H1 (cell line): ENCODE measurements at regions not wholly inside any gene's neighbourhood (a gene's known extent, or its start where the extent isn't known, plus 50 kb on each side); places are given as distances from the start of the nearest gene placed in this dataset.

ENCODE experiments used
- CTCF ChIA-PET: fragments of 300-600 bp; sonication (Branson Sonifier 250); formaldehyde crosslinking; loops from one replicate; lab custom pipeline; 2021; ENCODE audit not compliant: partially characterized antibody; lab: Charles Lee
- POLR2A ChIA-PET: fragments of 300-600 bp; sonication (Branson Sonifier 250); formaldehyde crosslinking; loops from one replicate; lab custom pipeline; 2021; ENCODE audit warnings: inconsistent platforms; ENCODE audit not compliant: partially characterized antibody; lab: Charles Lee
- DNase-seq, 2 experiments: peaks; one replicate each; pipeline versions ENCODE4 v3.0.0 to v3.0.0-alpha.2; 2010 to 2022; ENCODE audit warnings: low spot score in 2 of 2, low read depth in 1 of 2, mixed read lengths in 1 of 2
- FAIRE-seq: peaks from 2 replicates; lab custom pipeline; 2011; peaks lifted over from hg19 to GRCh38; lab: Jason Lieb, UNC
- H2AFZ ChIP-seq: 2 replicates; pipeline ENCODE4 v1.8.1; 2012; ENCODE audit warnings: low read length, inconsistent platforms
- H2AK5ac ChIP-seq: 2 replicates; pipeline ENCODE4 v1.6.1; 2013; ENCODE audit warnings: low read depth, low read length
- H2BK120ac ChIP-seq: replicated peaks from 2 replicates; pipeline ENCODE3; 2013; ENCODE audit warnings: low read depth, low read length, inconsistent platforms
- H2BK12ac ChIP-seq: 2 replicates; pipeline ENCODE4 v1.6.1; 2013; ENCODE audit warnings: low read depth, low read length
- H2BK15ac ChIP-seq: 2 replicates; pipeline ENCODE4 v1.6.1; 2013; ENCODE audit warnings: low read length
- H2BK20ac ChIP-seq: 2 replicates; pipeline ENCODE4 v1.6.1; 2013; ENCODE audit warnings: low read length
- H2BK5ac ChIP-seq: 2 replicates; pipeline ENCODE4 v1.6.1; 2013; ENCODE audit warnings: low read depth, low read length
- H3K14ac ChIP-seq: 2 replicates; pipeline ENCODE4 v1.6.1; 2013; ENCODE audit warnings: inconsistent platforms; ENCODE audit not compliant: insufficient read length
- H3K18ac ChIP-seq: 2 replicates; pipeline ENCODE4 v1.6.1; 2013; ENCODE audit warnings: low read length; ENCODE audit errors: extremely low read depth
- H3K23ac ChIP-seq: 2 replicates; pipeline ENCODE4 v1.6.1; 2013; ENCODE audit warnings: inconsistent platforms; ENCODE audit not compliant: insufficient read length
- H3K23me2 ChIP-seq: 2 replicates; pipeline ENCODE4 v1.6.1; 2013; ENCODE audit warnings: low read depth, low read length
- H3K27ac ChIP-seq: 2 replicates; pipeline ENCODE4 v1.6.1; 2011; ENCODE audit warnings: low read depth, low read length, inconsistent platforms
- H3K27me3 ChIP-seq, 4 experiments: replicated peaks in 1 of 4; 1 replicate in 1 of 4; 2 replicates in 3 of 4; pipeline versions ENCODE4 v1.6.1 to v1.8.1; 2011 to 2013; ENCODE audit warnings: low read length in 3 of 4, mild to moderate bottlenecking in 3 of 4, inconsistent platforms in 2 of 4, mixed read lengths in 2 of 4, moderate library complexity in 1 of 4; ENCODE audit not compliant: control insufficient read depth in 3 of 4, insufficient read depth in 3 of 4; ENCODE audit errors: extremely low read depth in 1 of 4
- H3K36me3 ChIP-seq, 4 experiments: 2 replicates each; pipeline versions ENCODE4 v1.6.1 to v1.8.1; 2011 to 2013; ENCODE audit warnings: mild to moderate bottlenecking in 4 of 4, low read length in 3 of 4, moderate library complexity in 2 of 4, control low read depth in 1 of 4, inconsistent platforms in 1 of 4; ENCODE audit not compliant: insufficient read depth in 4 of 4, control insufficient read depth in 2 of 4
- H3K4ac ChIP-seq: replicated peaks from 2 replicates; pipeline ENCODE3; 2013; ENCODE audit warnings: low read length, low read depth, mixed read lengths, inconsistent platforms; ENCODE audit not compliant: insufficient read length
- H3K4me1 ChIP-seq, 4 experiments: replicated peaks in 1 of 4; 1 replicate in 1 of 4; 2 replicates in 3 of 4; pipeline versions ENCODE4 v1.6.1 to v1.8.1; 2011 to 2013; ENCODE audit warnings: low read length in 3 of 4, inconsistent platforms in 2 of 4, mixed read lengths in 1 of 4; ENCODE audit not compliant: insufficient read depth in 4 of 4, control insufficient read depth in 3 of 4
- H3K4me2 ChIP-seq, 2 experiments: 2 replicates each; pipeline versions ENCODE4 v1.6.1 to v1.8.1; 2011 to 2013; ENCODE audit warnings: low read depth in 2 of 2, low read length in 2 of 2, control low read depth in 1 of 2, inconsistent platforms in 1 of 2, mild to moderate bottlenecking in 1 of 2; ENCODE audit not compliant: insufficient read depth in 1 of 2
- H3K4me3 ChIP-seq, 4 experiments: fragments of 200-600, 300-600 bp in 1 of 4; sonication (generic), shearing (Covaris generic), sonication (Bioruptor Twin) in 1 of 4; 2 replicates each; pipeline versions ENCODE4 v1.5.1 to v1.8.1; 2011 to 2016; ENCODE audit warnings: low read length in 4 of 4, low read depth in 3 of 4, control low read depth in 2 of 4, inconsistent platforms in 2 of 4, mild to moderate bottlenecking in 2 of 4, mixed read lengths in 1 of 4, moderate library complexity in 1 of 4; ENCODE audit not compliant: insufficient read depth in 2 of 4; ENCODE audit errors: extremely low read depth in 1 of 4
- H3K56ac ChIP-seq: replicated peaks from 2 replicates; pipeline ENCODE3; 2013; ENCODE audit warnings: low read depth, mild to moderate bottlenecking, mixed read lengths, low read length, inconsistent platforms; ENCODE audit not compliant: insufficient read length
- H3K79me1 ChIP-seq: 2 replicates; pipeline ENCODE4 v1.6.1; 2013; ENCODE audit warnings: low read depth, low read length, control low read depth
- H3K79me2 ChIP-seq, 2 experiments: 2 replicates each; pipeline versions ENCODE4 v1.6.1 to v1.8.1; 2012 to 2013; ENCODE audit warnings: low read length in 2 of 2, mild to moderate bottlenecking in 2 of 2, inconsistent platforms in 1 of 2; ENCODE audit not compliant: insufficient read depth in 2 of 2, control insufficient read depth in 1 of 2
- H3K9ac ChIP-seq, 4 experiments: replicated peaks in 1 of 4; 1 replicate in 1 of 4; 2 replicates in 3 of 4; pipeline versions ENCODE4 v1.6.1 to v1.8.1; 2011 to 2013; ENCODE audit warnings: low read depth in 3 of 4, low read length in 3 of 4, control low read depth in 2 of 4, mild to moderate bottlenecking in 2 of 4, moderate library complexity in 2 of 4, inconsistent platforms in 1 of 4; ENCODE audit errors: extremely low read depth in 1 of 4
- H3K9me3 ChIP-seq, 2 experiments: 2 replicates each; pipeline versions ENCODE4 v1.6.1 to v1.8.1; 2012 to 2013; ENCODE audit warnings: mild to moderate bottlenecking in 2 of 2, moderate library complexity in 2 of 2, control low read depth in 1 of 2, inconsistent platforms in 1 of 2, low read depth in 1 of 2, low read length in 1 of 2, mixed read lengths in 1 of 2; ENCODE audit not compliant: insufficient read depth in 2 of 2
- H4K20me1 ChIP-seq, 2 experiments: replicated peaks in 1 of 2; 2 replicates each; pipeline versions ENCODE3 to v1.8.1; 2011 to 2013; ENCODE audit warnings: inconsistent platforms in 2 of 2, low read length in 2 of 2, mild to moderate bottlenecking in 1 of 2; ENCODE audit not compliant: insufficient read depth in 2 of 2, control insufficient read depth in 1 of 2
- H4K5ac ChIP-seq: 2 replicates; pipeline ENCODE4 v1.6.1; 2013; ENCODE audit warnings: low read length, low read depth, mixed read lengths, inconsistent platforms; ENCODE audit not compliant: insufficient read length
- H4K8ac ChIP-seq: 2 replicates; pipeline ENCODE4 v1.8.0; 2013; ENCODE audit warnings: mild to moderate bottlenecking, moderate library complexity, low read length, inconsistent platforms; ENCODE audit not compliant: insufficient read depth; ENCODE audit errors: extremely low read depth
- H4K91ac ChIP-seq: replicated peaks from 2 replicates; pipeline ENCODE3; 2013; ENCODE audit warnings: low read length, mixed read lengths, inconsistent platforms; ENCODE audit not compliant: insufficient read length
- ATF2 ChIP-seq: IDR thresholded peaks from 2 replicates; pipeline ENCODE4 v1.6.1; 2012; ENCODE audit warnings: low read length, inconsistent platforms
- FOSL1 ChIP-seq: IDR thresholded peaks from 2 replicates; pipeline ENCODE4 v1.6.1; 2011; ENCODE audit warnings: mild to moderate bottlenecking, low read depth, low read length, moderate library complexity; ENCODE audit not compliant: insufficient read depth
- GABPA ChIP-seq: IDR thresholded peaks from 2 replicates; pipeline ENCODE4 v1.6.1; 2011; ENCODE audit warnings: mild to moderate bottlenecking, low read length, moderate library complexity, borderline replicate concordance; ENCODE audit not compliant: insufficient read depth
- HDAC6 ChIP-seq: IDR thresholded peaks from one replicate; pipeline ENCODE4 v1.7.1; 2012; ENCODE audit warnings: low read depth, mild to moderate bottlenecking, inconsistent platforms, low read length, moderate library complexity
- KDM4A ChIP-seq: IDR thresholded peaks from one replicate; pipeline ENCODE4 v1.7.1; 2012; ENCODE audit warnings: low read depth, mild to moderate bottlenecking, moderate library complexity, low read length, inconsistent platforms; ENCODE audit not compliant: severe bottlenecking
- POU5F1 ChIP-seq: IDR thresholded peaks from 2 replicates; pipeline ENCODE4 v1.6.1; 2011; ENCODE audit warnings: low read depth, mild to moderate bottlenecking, low read length, moderate library complexity
- SRF ChIP-seq: IDR thresholded peaks from 2 replicates; pipeline ENCODE4 v1.6.1; 2011; ENCODE audit warnings: mild to moderate bottlenecking, low read depth, low read length, moderate library complexity
- TCF12 ChIP-seq: IDR thresholded peaks from 2 replicates; pipeline ENCODE4 v1.6.1; 2011; ENCODE audit warnings: low read depth, mild to moderate bottlenecking, low read length
- WGBS, 2 experiments: shearing (Covaris generic) in 1 of 2; methylation state at CpG; one replicate each; pipeline versions ENCODE4 v1.1.6 to v1.1.7; 2013 to 2015; ENCODE audit warnings: low lambda C conversion rate in 2 of 2, mixed read lengths in 2 of 2, inconsistent platforms in 1 of 2, low coverage in 1 of 2, missing lambda C conversion rate in 1 of 2; ENCODE audit not compliant: insufficient replicate concordance in 2 of 2, insufficient coverage in 1 of 2, insufficient read length in 1 of 2; ENCODE audit errors: extremely low coverage in 1 of 2, missing lambda C conversion rate in 1 of 2; 5-methylcytosine and 5-hydroxymethylcytosine counted together

GRCh38 chr4:89419111-89419695, 111.6 kb upstream of the GPRIN3 start:
- Histone ChIP-seq H3K56ac (no peak overlapping the region), H3K4me1 (peaks cover 0 to 3% (median 1%) of the 10 kb centered on the region in 4 experiments; a peak in 5 of 7 replicates), H4K5ac (no peak overlapping the region), H2AFZ (no peak overlapping the region), H3K9me3 (no peaks in the 10 kb centered on the region), H3K36me3 (no peaks in the 10 kb centered on the region), H3K4me3 (no peak overlapping the region)
- POLR2A ChIA-PET = no interaction called here
- FAIRE-seq = no peak
- no peak for TF ChIP-seq FOSL1
- TF ChIP-seq GABPA = no peak
- TF ChIP-seq SRF = no peak
- no peak for TF ChIP-seq HDAC6
- TF ChIP-seq POU5F1 = no peak
- no peak for TF ChIP-seq KDM4A
- no peak for TF ChIP-seq ATF2
- TF ChIP-seq TCF12 = no peak
- TF ChIP-seq, all 59 proteins: peak for 0
- H3K27me3 ChIP-seq = no peaks in the 10 kb centered on the region
- H3K27ac ChIP-seq = no peak overlapping the region
- H3K79me1 ChIP-seq = no peaks in the 10 kb centered on the region
- H2BK12ac ChIP-seq = no peak overlapping the region
- H4K8ac ChIP-seq = no peak overlapping the region
- H2BK5ac ChIP-seq = no peak overlapping the region
- H3K79me2 ChIP-seq = no peaks in the 10 kb centered on the region
- 66% methylated on average over 5 of the region's 5 CpGs; no CpG with 5 or more reads in 1 of the 2 experiments for WGBS, 2 experiments
- no peak overlapping the region for H3K4ac ChIP-seq
- H2AK5ac ChIP-seq = no peak overlapping the region
- DNase-seq = no peak
- CTCF ChIA-PET = interaction anchor here (0.5 to 1.1 kb wide), 2 partner anchors 193 to 1127 kb away, joined by 3 read pairs; no protein-coding TSS in a partner anchor
- no peak overlapping the region for H2BK20ac ChIP-seq
- H4K91ac ChIP-seq = no peak overlapping the region
- no peaks in the 10 kb centered on the region for H4K20me1 ChIP-seq
- no peak overlapping the region for H2BK15ac ChIP-seq
- H2BK120ac ChIP-seq = no peak overlapping the region
- H3K4me2 ChIP-seq = 0 out of 4 replicates have a peak overlapping the region, but pooled peaks of 1 of the 2 experiments have one; percentile 13
- no peak overlapping the region for H3K9ac ChIP-seq
- no peak overlapping the region for H3K14ac ChIP-seq
- H3K23ac ChIP-seq = no peak overlapping the region
- no peaks in the 10 kb centered on the region for H3K23me2 ChIP-seq
- H3K18ac ChIP-seq = no peak overlapping the region
